DMS114 treated with DMSO at 0.1 percent for 48 hours (cell line): ENCODE measurements at regions not wholly inside any gene's neighbourhood (a gene's known extent, or its start where the extent isn't known, plus 50 kb on each side); places are given as distances from the start of the nearest gene placed in this dataset.

Source experiments
- DNase-seq: peaks from one replicate; lab custom pipeline; 2025; ENCODE audit not compliant: unreplicated experiment; lab: John Stamatoyannopoulos, UW

DNA sequence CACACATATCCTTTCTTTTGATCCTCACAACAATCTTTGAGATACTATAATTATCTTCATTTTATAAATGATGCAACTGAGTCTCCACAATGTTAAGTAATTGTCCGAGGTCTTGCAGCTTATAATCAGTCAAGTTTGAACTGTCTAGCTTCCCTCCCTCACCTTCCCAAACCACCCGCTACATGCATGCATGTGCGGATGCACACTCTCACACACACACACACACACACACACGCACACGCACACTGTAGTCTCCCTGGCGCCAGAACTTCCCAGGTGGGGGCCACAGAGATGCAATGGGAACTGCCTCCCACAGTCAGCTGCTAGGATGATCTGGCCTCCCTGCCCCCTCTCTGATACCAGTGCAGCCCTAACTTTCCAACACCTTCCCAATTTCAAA lies 501.3 kb downstream of the BUD13 start:
- no peak for DNase-seq

GRCh38 chr11:116267146-116267545 lies 505.6 kb downstream of the BUD13 start:
- DNase-seq: no peak

GRCh38 chr11:116263770-116264169 lies 509.0 kb downstream of the BUD13 start:
- DNase-seq: no peak

- DNase-seq: no peak
Observed at GRCh38 chr11:116263019-116263418, 509.8 kb downstream of the BUD13 start.

DNA sequence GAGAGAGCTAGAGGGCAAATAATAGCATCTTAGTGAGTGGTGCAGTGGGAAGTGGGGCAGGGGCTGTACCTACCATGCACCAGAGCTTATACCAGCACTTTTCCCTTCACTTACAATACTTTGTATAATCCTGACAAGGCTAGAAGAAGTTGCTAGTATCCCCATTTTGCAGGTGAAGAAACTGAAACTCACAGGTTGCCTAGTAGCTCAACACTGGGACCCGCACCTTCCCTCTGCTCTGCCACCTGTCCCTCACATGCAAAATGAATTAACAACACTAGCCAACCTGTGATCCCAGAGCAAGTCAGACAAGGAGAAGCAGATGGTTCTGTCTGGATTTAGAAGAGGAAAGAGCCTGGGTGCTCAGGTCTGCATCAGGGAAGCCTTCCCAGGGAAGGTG lies 510.4 kb downstream of the BUD13 start:
- DNase-seq: no peak

DNA sequence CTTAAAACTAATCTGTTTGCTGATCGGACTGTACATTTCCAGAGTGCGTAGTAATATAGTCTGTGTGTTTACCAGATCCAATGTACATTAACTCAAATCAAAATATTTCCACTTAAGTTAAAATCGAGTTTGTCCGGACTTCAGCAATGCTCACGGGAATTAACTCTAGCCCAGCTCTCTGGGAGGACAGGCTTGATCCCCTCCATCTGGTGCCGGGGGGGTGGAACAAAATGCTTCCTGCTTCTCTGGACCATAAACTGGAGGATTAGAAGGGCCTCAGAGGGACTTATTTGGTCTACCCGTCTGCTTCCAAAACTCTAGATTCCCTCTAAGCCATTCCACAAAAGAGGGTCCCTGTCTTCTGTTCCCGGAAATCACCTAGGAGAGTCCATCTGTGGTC lies 511.2 kb downstream of the BUD13 start:
- no peak for DNase-seq

GRCh38 chr11:116258821-116259220 lies 514.0 kb downstream of the BUD13 start:
- DNase-seq: no peak

GRCh38 chr11:116257883-116258282 lies 514.9 kb downstream of the BUD13 start:
- no peak for DNase-seq

DNA sequence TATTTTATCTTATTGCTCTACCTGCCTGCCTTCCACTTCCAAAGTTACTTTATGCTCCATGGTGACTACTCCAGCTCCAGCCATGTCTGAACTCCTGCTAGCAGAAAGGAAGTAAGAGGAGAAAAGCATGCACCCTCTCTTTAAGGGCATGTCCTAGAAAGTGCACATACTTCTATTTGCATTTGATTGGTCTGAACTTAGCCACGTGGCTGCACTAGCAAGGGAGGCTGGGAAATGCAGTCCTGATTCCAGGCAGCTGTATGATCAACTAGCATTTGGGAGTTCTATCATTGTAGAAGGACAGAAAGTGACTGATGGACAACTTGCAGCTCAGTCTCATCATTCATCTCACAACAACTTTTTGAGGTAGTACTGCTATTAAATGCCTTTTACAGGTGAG lies 515.7 kb downstream of the BUD13 start:
- no peak for DNase-seq

- no peak for DNase-seq
Observed at GRCh38 chr11:116256215-116256614, 516.6 kb downstream of the BUD13 start.

GRCh38 chr11:116255321-116255953 lies 517.4 kb downstream of the BUD13 start:
- DNase-seq: no peak

GRCh38 chr11:116250155-116250554 lies 522.6 kb downstream of the BUD13 start:
- DNase-seq: no peak

DNA sequence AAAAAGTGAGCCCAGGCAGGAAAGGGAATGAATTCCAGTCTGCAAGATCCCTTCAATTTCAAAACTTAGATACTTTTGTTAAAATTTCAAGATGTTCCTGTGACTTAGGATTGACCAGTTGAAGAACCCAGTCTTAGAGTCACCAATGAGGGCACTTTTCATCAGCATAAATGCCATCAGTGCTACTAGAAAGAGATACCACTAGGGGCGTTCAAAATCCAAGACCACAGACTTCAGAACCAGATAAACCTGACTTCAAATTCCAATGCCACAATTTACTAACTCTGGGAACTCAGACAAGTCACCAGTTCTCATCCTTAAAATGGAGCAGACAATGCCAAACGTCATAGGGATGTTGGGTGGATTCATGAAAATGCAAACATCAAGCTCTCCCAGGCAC lies 523.2 kb downstream of the BUD13 start:
- DNase-seq: no peak

DNA sequence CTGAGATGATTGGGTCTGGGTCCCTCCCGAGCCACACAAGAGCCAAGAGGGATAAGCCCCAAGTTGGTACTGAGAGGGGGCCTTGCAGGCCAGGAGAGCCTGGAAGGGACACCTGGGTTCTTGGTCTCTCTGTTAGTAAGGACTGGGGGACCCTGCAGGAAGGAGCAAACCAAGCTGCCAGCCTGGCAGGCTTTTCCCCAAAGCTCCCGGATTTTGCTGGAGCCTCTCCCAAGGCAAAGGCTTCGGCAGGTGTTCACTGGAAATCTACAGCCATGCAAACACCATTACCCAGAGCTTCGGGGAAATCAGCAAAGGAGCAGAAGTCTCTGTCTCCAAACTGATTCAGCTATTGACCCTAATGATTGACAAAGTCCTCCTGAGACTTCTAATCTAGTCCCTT lies 527.9 kb downstream of the BUD13 start:
- DNase-seq: no peak

DNA sequence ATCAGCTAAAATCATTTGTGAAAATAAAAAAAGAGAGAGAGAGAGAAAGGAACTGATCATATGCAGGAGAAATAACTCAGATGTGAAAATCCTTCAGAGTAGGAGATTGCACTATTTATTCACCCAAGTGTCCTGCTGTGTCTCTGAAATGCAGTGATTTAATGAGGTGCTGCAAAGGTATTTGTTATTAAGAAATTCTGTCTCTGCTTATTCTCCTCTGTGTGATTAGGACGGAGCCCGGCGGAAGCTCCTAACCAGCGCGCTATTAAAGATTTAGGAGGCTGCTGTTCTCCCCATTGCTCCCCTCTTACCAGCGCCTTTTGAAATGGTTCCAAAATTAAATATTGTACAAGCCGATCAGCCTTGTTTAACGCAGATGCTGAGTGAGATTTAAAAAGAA lies 528.3 kb downstream of the BUD13 start:
- DNase-seq: no peak

DNA sequence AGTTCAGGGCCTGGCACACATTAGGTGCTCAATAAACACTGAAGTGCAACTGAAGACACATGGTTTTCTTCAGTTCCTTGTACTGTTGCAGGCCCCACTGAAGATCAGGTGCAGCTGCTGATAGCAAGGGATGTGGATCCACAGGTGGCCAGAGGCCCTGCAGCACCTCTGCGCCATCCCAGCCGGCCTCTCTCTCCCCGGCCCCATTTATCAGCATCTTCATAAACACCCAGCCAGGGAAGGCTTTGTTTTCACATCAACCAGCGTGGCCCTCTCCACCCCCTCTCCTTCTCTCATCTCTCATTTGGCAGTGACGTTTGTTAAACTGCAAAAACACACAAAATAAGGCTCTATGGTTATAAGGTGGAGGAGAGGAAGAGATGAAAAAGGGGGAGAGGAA lies 528.8 kb downstream of the BUD13 start:
- no peak for DNase-seq

DNA sequence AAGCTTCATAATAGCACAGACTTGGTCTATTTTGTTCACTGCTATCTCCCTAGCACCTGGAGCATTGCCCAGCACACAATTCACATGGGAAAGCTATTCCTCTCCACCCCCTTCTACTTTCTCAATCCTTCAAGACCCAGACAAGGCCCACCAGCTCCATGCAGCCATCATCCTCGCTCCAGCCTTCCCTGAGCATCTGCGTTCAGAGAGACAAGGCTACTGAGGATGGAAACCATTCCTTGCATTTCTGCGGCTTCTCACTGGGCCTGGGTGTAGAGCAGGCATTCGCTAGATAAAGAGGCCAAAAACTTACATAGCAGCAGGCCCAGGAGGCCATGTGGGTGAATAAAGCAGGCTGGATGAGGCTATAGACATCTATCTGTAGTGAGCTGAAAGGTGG lies 530.8 kb downstream of the BUD13 start:
- no peak for DNase-seq

- no peak for DNase-seq
Observed at GRCh38 chr11:116240710-116241109, 532.1 kb downstream of the BUD13 start.

- DNase-seq: no peak
Observed at GRCh38 chr11:116239247-116239646, 533.5 kb downstream of the BUD13 start.

DNA sequence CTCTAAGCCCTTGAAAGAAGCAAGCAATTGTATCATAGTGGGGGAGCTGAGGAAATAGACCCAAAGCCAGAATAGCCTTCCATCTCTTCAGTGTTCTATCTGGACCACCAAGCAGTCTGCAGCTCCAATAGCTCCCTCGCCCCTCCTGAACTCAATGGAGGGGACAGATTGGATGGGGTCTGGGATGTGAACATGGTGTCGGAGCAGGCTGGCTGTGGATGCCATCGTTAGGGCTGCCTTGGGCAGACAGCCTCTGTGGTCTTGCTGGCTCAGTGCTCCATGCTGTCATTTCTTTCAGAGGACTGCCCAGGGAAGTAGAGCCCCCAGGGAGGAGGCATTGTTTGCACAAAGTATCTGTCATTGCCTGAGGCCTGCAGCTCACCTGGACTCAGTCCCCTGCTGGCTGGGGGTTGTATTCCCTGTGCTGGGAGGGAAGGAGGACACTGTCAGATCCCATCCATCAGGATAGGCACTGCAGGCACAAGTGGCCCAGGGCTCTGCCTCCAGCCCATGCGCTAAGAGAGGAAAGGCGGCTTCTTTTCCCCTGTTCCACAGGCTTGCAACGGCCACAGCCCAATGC lies 537.7 kb downstream of the BUD13 start:
- no peak for DNase-seq

DNA sequence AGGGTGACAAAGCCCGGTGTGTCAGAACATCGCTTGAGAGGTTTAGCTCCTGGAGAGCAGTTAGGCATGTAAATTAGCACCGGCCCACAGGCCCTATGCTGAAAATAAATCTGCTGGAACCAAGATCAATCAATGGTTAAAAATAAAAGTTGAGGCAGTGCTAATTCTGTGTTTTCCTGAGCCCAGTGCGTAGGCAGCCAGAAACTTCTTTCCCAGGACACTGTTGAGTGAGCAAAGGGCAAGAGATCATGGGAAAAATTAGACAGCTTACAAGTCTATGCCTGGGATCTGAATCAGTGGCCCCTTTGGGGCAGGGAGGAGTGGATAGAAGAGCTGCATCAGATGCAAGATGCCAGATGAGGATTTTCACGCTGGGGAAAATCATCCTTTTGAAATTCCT lies 539.2 kb downstream of the BUD13 start:
- no peak for DNase-seq

- DNase-seq: no peak
Observed at GRCh38 chr11:116232364-116232828, 540.4 kb downstream of the BUD13 start.

GRCh38 chr11:116231543-116231942 lies 541.2 kb downstream of the BUD13 start:
- no peak for DNase-seq
